Natural killer cell treated with Interleukin-12 subunit alpha and Interleukin-12 subunit beta and Interleukin-15 and Interleukin-18, amount 100 ng/mL, for 72 hours (primary cell): ENCODE measurements at regions not wholly inside any gene's neighbourhood (a gene's known extent, or its start where the extent isn't known, plus 50 kb on each side); places are given as distances from the start of the nearest gene placed in this dataset.
"Not testable (repeated sequence)": the region's sequence is repeated elsewhere in the genome, so short reads cannot be mapped to it uniquely, and the experiment has no call there.

Experiments used
- ATAC-seq, 2 donors: fragments of 150-1000 bp; cut with Tn5 transposase in 1 of 2; sonication (Bioruptor Pico), chemical (Tn5 transposase) in 1 of 2; 2 replicates each; pipeline ENCODE4 v1.10.0; 2021
- DNase-seq: peaks from one replicate; pipeline ENCODE4 v3.0.0; 2022; ENCODE audit warnings: low spot score
- H3K27ac Mint-ChIP-seq, 2 donors: 1 replicate in 1 of 2; 2 replicates in 1 of 2; pipeline ENCODE4 v1.8.0; 2022; ENCODE audit warnings: mixed read lengths in 2 of 2, mild to moderate bottlenecking in 1 of 2, moderate library complexity in 1 of 2
- H3K27me3 Mint-ChIP-seq, 2 donors: 1 replicate in 1 of 2; 2 replicates in 1 of 2; pipeline ENCODE4 v1.8.0; 2022; ENCODE audit warnings: mixed read lengths in 2 of 2
- H3K36me3 Mint-ChIP-seq: one replicate; pipeline ENCODE4 v1.8.0; 2022; ENCODE audit warnings: mixed read lengths
- H3K4me1 Mint-ChIP-seq, 2 donors: 1 replicate in 1 of 2; 2 replicates in 1 of 2; pipeline ENCODE4 v1.8.0; 2022; ENCODE audit warnings: low read depth in 2 of 2, mixed read lengths in 2 of 2, mild to moderate bottlenecking in 1 of 2
- H3K4me3 Mint-ChIP-seq: one replicate; pipeline ENCODE4 v1.8.0; 2022; ENCODE audit warnings: mixed read lengths
- H3K9me3 Mint-ChIP-seq: 2 replicates; pipeline ENCODE4 v1.8.0; 2022; ENCODE audit warnings: mixed read lengths

DNA sequence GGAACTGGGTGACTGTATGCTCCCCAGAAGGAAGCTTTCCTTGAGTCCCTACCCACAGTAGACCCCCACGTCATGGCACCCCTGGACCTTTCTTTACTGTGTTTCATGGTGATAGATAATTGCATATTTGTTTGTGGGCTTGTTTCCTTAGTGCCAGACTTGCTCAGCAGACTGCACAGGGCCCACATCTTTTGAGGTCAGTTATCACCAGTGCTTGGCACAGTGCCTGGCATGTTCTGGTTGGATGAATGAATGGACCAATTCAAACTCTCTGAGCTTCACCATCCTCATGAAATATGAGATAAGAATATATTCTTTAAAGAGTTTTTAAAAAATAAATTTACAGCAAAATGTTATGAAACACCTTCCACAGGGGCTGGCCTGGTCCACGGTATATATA is 78.4 kb upstream of the EMX2 start:
- DNase-seq (no peak), ATAC-seq (no peak)
- Mint-ChIP-seq H3K9me3 (no peaks in the 10 kb centered on the region), H3K27me3 (peaks cover 13 to 14% of the 10 kb centered on the region in 2 donors), H3K36me3 (no peaks in the 10 kb centered on the region), H3K4me3 (no peak overlapping the region), H3K4me1 (no peaks in the 10 kb centered on the region), H3K27ac (no peak overlapping the region)

DNA sequence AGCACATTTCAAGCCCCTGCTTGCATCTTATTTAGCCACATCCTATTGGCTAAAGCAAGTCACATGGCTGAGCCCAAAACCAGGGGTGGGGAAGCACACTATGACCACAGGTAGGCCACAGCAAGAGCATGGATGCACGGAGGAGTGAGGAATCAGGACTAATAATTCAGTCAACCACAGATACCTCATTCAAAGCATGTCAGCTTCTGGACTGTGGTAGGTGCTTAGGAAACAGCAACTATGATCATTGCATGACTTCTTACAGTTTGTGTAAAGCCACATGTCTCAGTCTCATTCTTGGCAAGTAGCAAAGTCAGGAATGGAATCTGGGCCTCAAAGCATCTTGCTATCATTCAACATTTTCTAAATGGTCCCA is 79.0 kb upstream of the EMX2 start:
- no peak overlapping the region for H3K27ac Mint-ChIP-seq
- H3K4me1 Mint-ChIP-seq = no peaks in the 10 kb centered on the region
- H3K27me3 Mint-ChIP-seq = peaks cover 18 to 21% of the 10 kb centered on the region in 2 donors
- no peaks in the 10 kb centered on the region for H3K36me3 Mint-ChIP-seq
- no peaks in the 10 kb centered on the region for H3K9me3 Mint-ChIP-seq
- ATAC-seq (no peak), DNase-seq (no peak)
- H3K4me3 Mint-ChIP-seq = no peak overlapping the region

DNA sequence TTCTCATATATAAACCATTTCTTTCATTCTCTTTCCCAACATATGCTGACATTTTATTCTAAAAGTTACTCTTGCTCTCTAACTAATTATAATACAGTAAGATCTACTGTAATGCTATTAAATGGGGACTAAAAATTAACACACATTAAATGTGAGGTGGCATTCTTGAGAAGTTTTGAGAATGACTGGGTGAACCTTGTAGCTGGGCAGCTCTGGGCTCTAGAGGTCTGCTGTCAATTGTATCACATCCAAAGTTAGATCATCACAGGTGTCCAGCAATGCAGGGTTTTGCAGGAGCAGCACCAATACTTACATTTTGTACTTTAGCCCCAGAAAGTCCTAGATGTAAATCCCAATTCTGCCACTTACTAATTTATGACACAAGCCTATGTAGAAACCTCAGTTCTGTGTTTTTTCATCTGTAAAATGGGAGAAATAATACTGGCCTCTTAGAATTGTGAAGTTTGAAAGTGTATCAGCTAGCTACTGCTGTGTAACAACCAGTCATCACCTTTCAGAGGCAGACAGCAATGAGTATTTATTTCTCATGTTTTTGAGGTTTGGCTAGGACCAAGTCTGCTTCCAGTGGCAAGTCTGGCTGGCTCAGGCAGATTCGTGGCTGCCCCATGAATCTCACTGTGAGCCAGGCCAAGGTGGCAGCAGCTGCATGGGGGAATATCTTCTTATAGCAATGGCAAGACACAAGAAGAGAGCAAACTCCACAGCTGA is 79.6 kb upstream of the EMX2 start:
- no peak overlapping the region for H3K4me3 Mint-ChIP-seq

DNA sequence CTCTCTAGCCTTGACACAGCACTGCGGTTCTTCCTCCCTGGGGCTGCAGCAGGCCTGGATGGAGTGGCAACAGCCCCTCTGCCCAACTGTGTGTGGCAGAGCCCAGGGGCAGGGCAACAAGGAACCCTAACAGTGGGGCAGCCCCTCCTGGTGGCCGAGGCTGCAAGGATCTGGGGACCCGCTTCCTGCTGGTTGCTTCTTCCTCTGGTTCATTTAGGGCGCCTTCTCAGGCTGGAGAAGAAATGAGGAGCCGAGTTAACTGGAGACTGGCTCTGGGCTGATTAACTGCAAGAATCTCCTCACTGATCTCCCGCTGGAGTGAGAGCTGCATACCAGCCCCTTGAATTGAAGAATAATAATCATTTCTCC is 80.1 kb upstream of the EMX2 start:
- Mint-ChIP-seq H3K4me3 (no peak overlapping the region), H3K27me3 (peaks cover 21 to 24% of the 10 kb centered on the region in 2 donors), H3K36me3 (no peaks in the 10 kb centered on the region), H3K9me3 (no peaks in the 10 kb centered on the region), H3K27ac (no peak overlapping the region), H3K4me1 (no peaks in the 10 kb centered on the region)
- DNase-seq (no peak), ATAC-seq (no peak)

More for the DNA sequence above, 79.6 kb upstream of the EMX2 start:
- DNase-seq = no peak
- Mint-ChIP-seq H3K27ac (no peak overlapping the region), H3K27me3 (peaks cover 21 to 24% of the 10 kb centered on the region in 2 donors), H3K9me3 (no peaks in the 10 kb centered on the region), H3K4me1 (no peaks in the 10 kb centered on the region), H3K36me3 (no peaks in the 10 kb centered on the region)
- no peak for ATAC-seq

DNA sequence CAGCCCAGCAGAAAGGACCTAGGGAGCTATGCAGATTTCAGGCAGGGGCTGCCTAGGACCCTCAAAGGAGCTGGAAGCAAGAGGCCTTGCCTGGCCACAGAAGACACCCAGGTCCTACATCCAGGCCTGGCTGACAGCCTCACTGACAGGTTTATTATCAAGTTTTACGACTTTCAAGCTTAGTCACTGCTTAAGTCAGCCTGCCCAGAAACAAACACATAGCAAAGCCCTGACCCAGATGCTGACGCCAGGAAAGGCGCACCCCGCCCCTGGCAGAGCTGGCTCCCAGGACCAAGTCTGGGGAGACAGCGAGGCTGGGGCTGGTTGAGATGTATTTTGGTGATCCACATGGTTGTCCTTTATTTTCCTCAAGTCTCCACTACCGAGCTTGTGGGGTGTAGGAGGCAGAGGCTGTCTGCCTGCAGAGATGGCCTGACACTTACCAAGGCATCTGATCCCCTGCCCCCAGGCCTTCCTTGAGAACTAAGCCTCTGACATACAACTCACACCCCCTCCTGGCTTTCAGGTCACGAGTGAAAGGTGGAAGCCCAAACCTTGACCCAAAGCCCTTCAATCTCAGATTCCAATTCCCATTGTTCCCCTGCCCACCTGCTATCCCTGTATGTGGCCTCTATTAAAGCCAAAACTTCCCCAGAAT is 80.7 kb upstream of the EMX2 start:
- Mint-ChIP-seq H3K27ac (no peak overlapping the region), H3K9me3 (no peaks in the 10 kb centered on the region), H3K4me3 (no peak overlapping the region), H3K36me3 (no peaks in the 10 kb centered on the region), H3K27me3 (peaks cover 21 to 24% of the 10 kb centered on the region in 2 donors), H3K4me1 (no peaks in the 10 kb centered on the region)
- no peak for ATAC-seq
- DNase-seq = no peak

DNA sequence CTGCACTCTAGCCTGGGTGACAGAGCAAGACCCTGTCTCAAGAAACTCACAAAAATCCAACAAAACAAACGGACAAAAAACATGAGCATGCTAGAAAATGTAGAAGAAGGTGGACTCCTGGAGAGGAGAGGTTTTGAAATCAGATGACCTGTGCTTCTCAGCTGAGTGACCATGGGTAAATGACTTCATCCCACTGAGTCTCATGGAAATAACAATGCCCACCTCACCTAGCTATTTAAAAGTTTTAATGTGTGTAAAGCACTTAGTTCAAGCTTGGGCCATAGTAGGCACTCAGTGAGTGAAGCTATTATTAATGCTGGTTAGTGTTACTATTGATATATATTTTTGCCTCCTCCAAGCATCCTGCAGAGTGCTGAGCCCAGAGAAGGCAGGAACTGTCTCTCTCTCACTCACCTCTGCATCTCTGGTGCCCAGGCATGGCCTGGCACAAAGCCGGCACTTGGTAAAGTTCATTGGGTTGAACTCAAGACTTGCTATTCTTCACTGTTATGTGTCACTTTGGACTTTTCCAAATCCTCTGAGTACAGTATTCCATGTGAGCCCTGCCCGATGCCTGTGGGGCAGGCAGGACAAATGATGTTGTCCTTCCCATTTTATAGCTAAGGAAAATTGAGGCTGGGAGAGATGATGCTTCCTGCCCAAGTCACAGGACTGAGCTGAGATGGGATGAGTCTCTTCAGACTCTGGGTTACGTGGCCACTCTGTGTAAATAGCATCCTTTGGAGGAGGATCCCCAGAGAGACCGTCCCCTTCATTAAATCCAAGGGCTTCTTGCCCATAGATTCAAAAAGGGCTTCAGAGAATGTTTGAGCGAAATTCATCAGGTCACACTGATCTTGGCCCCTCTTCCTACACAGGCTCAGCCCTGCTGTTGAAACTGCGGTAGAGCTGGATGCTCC is 81.4 kb upstream of the EMX2 start:
- Mint-ChIP-seq H3K4me1 (no peaks in the 10 kb centered on the region), H3K9me3 (no peaks in the 10 kb centered on the region), H3K4me3 (no peak overlapping the region), H3K36me3 (no peaks in the 10 kb centered on the region), H3K27ac (no peak overlapping the region), H3K27me3 (peaks cover 17 to 24% of the 10 kb centered on the region in 2 donors)
- ATAC-seq (no peak), DNase-seq (no peak)

DNA sequence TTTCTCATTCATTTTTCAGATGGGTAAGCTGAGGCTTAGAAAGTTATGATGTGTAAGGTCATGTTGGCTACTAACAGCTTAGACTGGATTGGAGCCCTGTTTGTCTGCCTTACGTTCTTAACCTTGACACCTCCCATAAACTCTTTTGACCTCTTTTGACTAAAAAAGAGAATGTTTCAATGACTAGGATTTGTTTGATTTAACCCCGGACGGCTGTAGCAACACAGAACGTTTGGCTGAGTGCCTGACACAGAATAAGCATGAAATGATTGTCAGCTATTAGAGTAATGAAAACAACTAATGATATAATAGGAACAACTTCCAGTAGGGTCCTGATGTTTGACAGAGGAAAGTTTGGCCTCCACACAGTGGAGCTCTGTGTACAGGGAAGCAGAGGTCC is 83.3 kb upstream of the PDZD8 start:
- Mint-ChIP-seq H3K27me3 (peaks cover 26 to 34% of the 10 kb centered on the region in 2 donors), H3K4me1 (peaks cover 0 to 2% of the 10 kb centered on the region in 2 donors), H3K4me3 (no peak overlapping the region), H3K27ac (no peak overlapping the region), H3K9me3 (no peaks in the 10 kb centered on the region), H3K36me3 (peaks cover under 1% of the 10 kb centered on the region)
- DNase-seq = no peak
- no peak for ATAC-seq

DNA sequence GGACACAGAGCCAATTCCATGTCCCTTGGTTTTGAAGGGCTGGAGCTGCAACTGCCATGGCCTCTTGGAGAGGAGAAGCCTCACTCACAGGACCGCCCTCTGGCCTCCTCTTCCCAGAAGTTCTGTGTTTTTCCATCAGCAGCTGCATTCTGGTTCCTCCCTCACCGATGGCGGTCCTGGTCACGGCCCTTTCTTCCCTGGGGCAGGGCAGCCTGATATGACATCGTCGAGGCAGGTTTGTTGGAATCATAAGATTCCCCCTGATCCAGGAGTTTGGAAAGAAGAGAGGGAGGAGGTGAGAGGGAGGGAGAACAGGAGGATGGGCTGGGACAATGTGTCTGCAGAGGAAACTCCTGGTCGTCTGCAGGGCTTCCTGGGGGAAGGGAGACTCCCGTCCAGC is 82.7 kb upstream of the PDZD8 start:
- H3K9me3 Mint-ChIP-seq = no peaks in the 10 kb centered on the region
- peaks cover 32 to 36% of the 10 kb centered on the region in 2 donors for H3K27me3 Mint-ChIP-seq
- H3K36me3 Mint-ChIP-seq = peaks cover 7% of the 10 kb centered on the region
- no peak overlapping the region for H3K27ac Mint-ChIP-seq
- ATAC-seq = no peak
- peaks cover 0 to 2% of the 10 kb centered on the region in 2 donors for H3K4me1 Mint-ChIP-seq
- no peak overlapping the region for H3K4me3 Mint-ChIP-seq
- no peak for DNase-seq

DNA sequence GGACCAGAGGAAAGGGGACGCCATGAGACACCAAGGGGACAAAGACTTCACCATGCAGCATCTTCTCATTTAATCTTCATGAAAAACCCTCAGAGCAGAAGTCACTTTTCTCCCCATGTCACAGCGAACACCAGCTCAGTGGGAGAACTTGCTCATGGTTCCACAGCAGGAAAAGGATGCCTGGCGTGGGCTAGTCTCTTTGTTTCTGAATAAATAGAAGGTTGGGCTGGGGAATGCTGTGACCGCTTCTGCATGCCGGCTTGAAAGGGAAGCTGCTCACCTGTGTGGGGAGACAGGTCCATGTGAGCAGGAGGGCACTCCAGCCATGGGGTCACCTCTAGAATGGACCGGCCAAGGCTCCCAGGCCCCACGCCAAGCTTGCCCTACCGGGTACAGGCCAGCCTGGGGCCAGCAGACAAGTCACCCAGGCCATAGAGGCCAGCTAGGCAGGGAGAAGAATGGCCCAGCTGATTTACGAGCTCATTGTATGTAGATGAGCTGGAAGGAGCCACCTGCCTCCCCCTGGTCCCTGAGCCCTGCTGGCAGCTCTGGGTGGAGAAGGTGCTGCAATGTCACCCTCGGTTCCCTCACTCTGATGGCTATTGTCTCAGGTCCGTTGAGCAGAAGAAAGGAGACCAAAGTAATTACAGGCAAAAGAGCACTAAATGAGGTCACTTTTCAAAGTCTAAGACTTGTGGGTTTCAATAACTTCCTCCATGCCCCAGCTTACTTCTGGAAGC is 82.0 kb upstream of the PDZD8 start:
- Mint-ChIP-seq H3K27ac (no peak overlapping the region), H3K27me3 (peaks cover 33 to 34% of the 10 kb centered on the region in 2 donors), H3K4me3 (no peak overlapping the region), H3K4me1 (peaks cover 0 to 2% of the 10 kb centered on the region in 2 donors), H3K36me3 (peaks cover 10% of the 10 kb centered on the region), H3K9me3 (peaks cover 3% of the 10 kb centered on the region)
- ATAC-seq (no peak), DNase-seq (no peak)

DNA sequence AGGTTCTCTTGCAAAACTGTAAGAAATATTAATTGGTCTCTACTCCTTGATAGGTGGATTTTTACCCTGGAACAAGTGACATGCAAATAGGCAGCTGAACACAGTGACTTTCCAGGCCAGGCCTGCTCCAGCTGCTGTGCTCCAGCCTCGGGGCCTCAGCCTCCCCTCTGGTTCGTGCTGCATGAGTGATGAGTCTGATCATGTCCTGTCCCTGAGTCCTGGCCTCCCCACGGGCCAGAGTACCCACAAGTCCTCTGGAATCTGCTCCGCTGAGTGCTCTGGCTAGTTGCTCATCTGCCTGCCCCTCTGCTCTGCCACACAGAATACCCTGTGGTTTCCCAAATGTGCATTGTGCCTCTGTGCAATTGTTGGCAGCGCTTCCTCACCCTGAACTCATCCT is 80.1 kb upstream of the PDZD8 start:
- Mint-ChIP-seq H3K36me3 (peaks cover 10% of the 10 kb centered on the region), H3K4me3 (no peak overlapping the region), H3K4me1 (peaks cover 0 to 2% of the 10 kb centered on the region in 2 donors), H3K27ac (no peak overlapping the region), H3K9me3 (peaks cover 3% of the 10 kb centered on the region), H3K27me3 (peaks cover 34 to 39% of the 10 kb centered on the region in 2 donors)
- DNase-seq (no peak), ATAC-seq (no peak)

DNA sequence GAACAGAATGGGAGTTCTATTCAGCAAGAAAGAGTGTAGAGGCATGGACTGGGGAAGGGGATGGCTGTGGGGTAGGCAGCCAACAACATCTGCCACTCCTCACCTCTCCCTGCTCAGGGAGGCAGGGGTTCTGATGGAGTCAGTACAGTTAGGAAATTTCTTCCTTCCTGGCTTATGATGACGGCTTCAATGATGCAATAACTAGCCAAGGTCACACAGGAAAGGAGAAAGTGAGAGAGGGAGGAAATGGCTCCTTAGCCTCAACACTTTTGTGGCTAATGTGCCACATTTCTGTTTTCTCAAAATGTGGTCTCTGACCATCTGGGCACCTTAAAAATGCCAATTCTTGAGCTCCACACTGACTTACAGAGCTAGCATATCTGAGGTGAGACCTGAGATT is 79.3 kb upstream of the PDZD8 start:
- DNase-seq (no peak), ATAC-seq (peak; percentile 36 to 62)
- Mint-ChIP-seq H3K9me3 (peaks cover 3% of the 10 kb centered on the region), H3K27me3 (peaks cover 39 to 46% of the 10 kb centered on the region in 2 donors), H3K27ac (no peak overlapping the region), H3K4me1 (peaks cover 0 to 2% of the 10 kb centered on the region in 2 donors), H3K36me3 (peaks cover 10% of the 10 kb centered on the region), H3K4me3 (no peak overlapping the region)

DNA sequence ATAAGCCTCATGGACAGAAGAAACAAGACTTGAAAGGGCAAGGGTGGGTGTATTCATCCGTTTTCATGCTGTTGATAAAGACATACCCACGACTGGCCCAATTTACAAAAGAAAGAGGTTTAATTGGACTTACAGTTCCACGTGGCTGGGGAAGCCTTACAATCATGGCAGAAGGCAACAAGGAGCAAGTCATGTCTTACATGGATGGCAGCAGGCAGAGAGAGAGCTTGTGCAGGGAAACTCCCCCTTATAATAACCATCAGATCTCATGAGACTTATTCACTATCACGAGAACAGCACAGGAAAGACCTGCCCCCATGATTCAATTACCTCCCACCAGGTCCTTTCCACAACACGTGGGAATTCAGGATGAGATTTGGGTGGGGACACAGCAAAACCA is 78.2 kb upstream of the PDZD8 start:
- not testable (repeated sequence) for H3K9me3 Mint-ChIP-seq, H3K4me1 Mint-ChIP-seq

DNA sequence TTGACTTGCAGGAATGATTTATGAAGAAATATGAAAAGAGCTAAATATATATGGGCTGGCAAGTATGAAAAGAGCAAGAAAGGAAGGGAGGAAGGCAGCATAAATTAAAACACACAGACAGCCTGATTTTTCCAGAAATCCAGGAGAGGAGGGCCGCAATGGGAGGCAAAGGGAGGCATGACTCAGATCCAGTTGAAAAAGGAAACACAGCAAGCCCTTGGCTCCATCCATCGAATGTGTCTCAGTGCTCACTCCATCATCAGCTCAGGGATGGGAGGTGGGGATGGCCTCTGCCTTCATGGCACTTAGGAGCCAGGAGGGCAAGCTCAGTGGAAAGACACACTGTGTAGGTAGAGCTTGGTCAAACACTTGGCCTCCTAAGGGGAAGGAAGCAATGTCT is 75.7 kb upstream of the PDZD8 start:
- no peak overlapping the region for H3K27ac Mint-ChIP-seq
- H3K9me3 Mint-ChIP-seq = peaks cover 6% of the 10 kb centered on the region
- DNase-seq = no peak
- no peak for ATAC-seq
- H3K4me3 Mint-ChIP-seq = no peak overlapping the region
- H3K27me3 Mint-ChIP-seq = peaks cover 42 to 44% of the 10 kb centered on the region in 2 donors
- peaks cover 16% of the 10 kb centered on the region for H3K36me3 Mint-ChIP-seq
- H3K4me1 Mint-ChIP-seq = peaks cover 0 to 2% of the 10 kb centered on the region in 2 donors

More for the DNA sequence above, 78.2 kb upstream of the PDZD8 start:
- DNase-seq, ATAC-seq, H3K27ac Mint-ChIP-seq, H3K4me3 Mint-ChIP-seq: not testable (repeated sequence)
- H3K27me3 Mint-ChIP-seq = peaks cover 34 to 39% of the 10 kb centered on the region in 2 donors
- H3K36me3 Mint-ChIP-seq = peaks cover 10% of the 10 kb centered on the region
